Endothelial cell of umbilical vein (primary cell): ENCODE measurements at regions not wholly inside any gene's neighbourhood (a gene's known extent, or its start where the extent isn't known, plus 50 kb on each side); places are given as distances from the start of the nearest gene placed in this dataset.

Experiments
- BruUV-seq: library from RNA; stranded (reverse); fragments of 400-500 nt; replicated peaks from 2 replicates; lab custom pipeline; 2021; lab: Mats Ljungman, UMichigan
- CTCF ChIA-PET: fragments of 300-600, 350-600 bp; sonication (Branson Sonifier 250); formaldehyde crosslinking; loops from one replicate; lab custom pipeline; 2021; ENCODE audit warnings: antibody characterized with exemption, inconsistent platforms; lab: Charles Lee
- POLR2A ChIA-PET: fragments of 300-600, 350-600 bp; sonication (Branson Sonifier 250); formaldehyde crosslinking; loops from one replicate; lab custom pipeline; 2021; ENCODE audit warnings: antibody characterized with exemption, inconsistent platforms; lab: Charles Lee
- DNase-seq: peaks from one replicate; pipeline ENCODE4 v3.0.0-alpha.2; 2011; ENCODE audit warnings: low read depth, low spot score
- FAIRE-seq: peaks from 2 replicates; lab custom pipeline; 2011; peaks lifted over from hg19 to GRCh38; lab: Jason Lieb, UNC
- H2AFZ ChIP-seq: 2 replicates; pipeline ENCODE4 v1.6.0; 2012; ENCODE audit warnings: low read depth, low read length, control low read depth, inconsistent platforms
- H3K27ac ChIP-seq: 2 replicates; pipeline ENCODE4 v1.5.1; 2011; ENCODE audit warnings: low read depth, mild to moderate bottlenecking, control low read depth, low read length, moderate library complexity; ENCODE audit not compliant: insufficient read depth
- H3K27me3 ChIP-seq, 2 experiments: 2 replicates each; pipeline versions ENCODE4 v1.6.0 to v1.6.1; 2011; ENCODE audit warnings: low read length in 2 of 2, mixed read lengths in 1 of 2; ENCODE audit not compliant: control insufficient read depth in 2 of 2, insufficient read depth in 2 of 2
- H3K36me3 ChIP-seq, 2 experiments: 2 replicates in 1 of 2; 3 replicates in 1 of 2; pipeline ENCODE4 v1.5.1; 2011; ENCODE audit warnings: low read length in 2 of 2, mild to moderate bottlenecking in 1 of 2, moderate library complexity in 1 of 2; ENCODE audit not compliant: control insufficient read depth in 2 of 2, insufficient read depth in 2 of 2; ENCODE audit errors: extremely low read depth in 1 of 2
- H3K4me1 ChIP-seq: 3 replicates; pipeline ENCODE4 v1.5.1; 2011; ENCODE audit warnings: mild to moderate bottlenecking, low read length; ENCODE audit not compliant: control insufficient read depth, insufficient read depth; ENCODE audit errors: extremely low read depth
- H3K4me2 ChIP-seq: 2 replicates; pipeline ENCODE4 v1.6.1; 2011; ENCODE audit warnings: low read length, control low read depth, mixed read lengths; ENCODE audit not compliant: insufficient read depth
- H3K4me3 ChIP-seq, 3 experiments: fragments of 200-600 bp in 1 of 3; sonication (generic), shearing (Covaris generic) in 1 of 3; replicated peaks in 1 of 3; 2 replicates each; pipeline ENCODE4 v1.5.1; 2011 to 2016; ENCODE audit warnings: control low read depth in 3 of 3, low read length in 3 of 3, mild to moderate bottlenecking in 2 of 3, inconsistent platforms in 1 of 3, low read depth in 1 of 3, moderate library complexity in 1 of 3; ENCODE audit not compliant: insufficient read depth in 1 of 3
- H3K79me2 ChIP-seq: 2 replicates; pipeline ENCODE4 v1.6.0; 2012; ENCODE audit warnings: low read length, inconsistent platforms; ENCODE audit not compliant: control insufficient read depth, insufficient read depth
- H3K9ac ChIP-seq: replicated peaks from 2 replicates; pipeline ENCODE3; 2011; ENCODE audit warnings: low read length, control low read depth; ENCODE audit not compliant: insufficient read depth; ENCODE audit errors: extremely low read depth
- H3K9me1 ChIP-seq: replicated peaks from 3 replicates; pipeline ENCODE4 v1.6.0; 2011; ENCODE audit warnings: mild to moderate bottlenecking, low read length; ENCODE audit not compliant: control insufficient read depth, insufficient read depth; ENCODE audit errors: extremely low read depth
- H3K9me3 ChIP-seq: replicated peaks from 2 replicates; pipeline ENCODE4 v1.5.1; 2012; ENCODE audit warnings: low read length, inconsistent platforms; ENCODE audit not compliant: control insufficient read depth, insufficient read depth
- H4K20me1 ChIP-seq: replicated peaks from 2 replicates; pipeline ENCODE3; 2011; ENCODE audit warnings: mild to moderate bottlenecking, low read length; ENCODE audit not compliant: control insufficient read depth, insufficient read depth; ENCODE audit errors: extremely low read depth
- EZH2 ChIP-seq: IDR thresholded peaks from 2 replicates; pipeline ENCODE4 v1.6.1; 2012; ENCODE audit warnings: borderline replicate concordance, low read depth, mild to moderate bottlenecking, moderate library complexity, low read length, inconsistent platforms; ENCODE audit not compliant: severe bottlenecking
- FOS ChIP-seq: IDR thresholded peaks from 2 replicates; pipeline ENCODE4 v1.6.1; 2011; ENCODE audit warnings: mild to moderate bottlenecking, low read length, moderate library complexity, borderline replicate concordance; ENCODE audit not compliant: insufficient read depth
- GATA2 ChIP-seq: IDR thresholded peaks from 2 replicates; pipeline ENCODE4 v1.7.0; 2011; ENCODE audit warnings: low read depth, mild to moderate bottlenecking, moderate library complexity, mixed read lengths, low read length; ENCODE audit not compliant: insufficient read length, insufficient read depth
- JUN ChIP-seq: IDR thresholded peaks from 2 replicates; pipeline ENCODE4 v1.6.1; 2011; ENCODE audit warnings: borderline replicate concordance, low read depth; ENCODE audit not compliant: insufficient read length, insufficient read depth
- MAX ChIP-seq: IDR thresholded peaks from 2 replicates; pipeline ENCODE4 v1.6.1; 2011; ENCODE audit not compliant: insufficient read depth, insufficient read length
- MYC ChIP-seq: IDR thresholded peaks from one replicate; pipeline ENCODE4 v1.6.1; 2011; ENCODE audit warnings: mild to moderate bottlenecking, low read depth, low read length
- POLR2A ChIP-seq: IDR thresholded peaks from 2 replicates; pipeline ENCODE4 v1.6.1; 2012; ENCODE audit warnings: low read depth, mild to moderate bottlenecking, control low read depth, low read length
- POLR2AphosphoS5 ChIP-seq: IDR thresholded peaks from 2 replicates; pipeline ENCODE4 v1.6.1; 2012; ENCODE audit warnings: low read depth, mild to moderate bottlenecking, control low read depth, low read length, moderate library complexity; ENCODE audit not compliant: insufficient read depth
- dilution Hi-C: fragments of 300-500 bp; cut with MboI; formaldehyde crosslinking; loops from one replicate; pipeline ENCODE4 v1.15.0; 2019; ENCODE audit warnings: low sequenced_read_pairs; ENCODE audit not compliant: extremely low pct_ligation_motif_present
- intact Hi-C: fragments of 100-400 bp; cut with micrococcal nuclease; formaldehyde crosslinking; loops from one replicate; pipeline ENCODE4 v1.10.0; 2022
- TF ChIP-seq, protein P1 (sequence below), 2 donors: IDR thresholded peaks; 1 replicate in 1 of 2; 2 replicates in 1 of 2; pipeline ENCODE4 v1.5.1; 2011; ENCODE audit warnings: low read length in 2 of 2, mild to moderate bottlenecking in 2 of 2, moderate library complexity in 2 of 2, control low read depth in 1 of 2, inconsistent platforms in 1 of 2, low read depth in 1 of 2; ENCODE audit not compliant: insufficient read depth in 1 of 2; ENCODE audit errors: extremely low read depth in 1 of 2

DNA sequence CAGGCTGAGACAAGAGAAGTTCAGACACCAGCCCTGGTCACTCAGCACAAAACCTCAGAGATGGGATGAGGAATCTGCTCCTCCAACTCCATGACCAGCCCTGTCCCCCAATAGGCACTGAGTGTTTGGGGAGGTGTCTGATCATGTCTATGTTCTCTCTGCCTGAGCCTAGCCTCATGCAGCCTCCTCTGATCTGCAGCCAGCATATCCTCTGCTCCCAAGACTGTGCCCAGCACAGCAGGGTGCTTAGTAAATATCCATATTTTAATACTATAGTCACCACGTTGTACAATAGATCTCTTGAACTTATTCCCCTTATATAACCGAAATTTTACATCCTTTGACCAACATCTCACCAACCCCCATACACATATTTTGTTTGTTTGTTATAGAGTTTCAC is 202.9 kb downstream of the MATN1 start:
- dilution Hi-C loops, result no loop called here
- Histone ChIP-seq H2AFZ (no peak overlapping the region), H3K4me2 (no peak overlapping the region), H3K36me3 (no peaks in the 10 kb centered on the region), H3K27me3 (no peaks in the 10 kb centered on the region), H3K4me1 (no peaks in the 10 kb centered on the region), H3K4me3 (no peak overlapping the region), H4K20me1 (no peaks in the 10 kb centered on the region), H3K27ac (no peak overlapping the region), H3K79me2 (no peaks in the 10 kb centered on the region), H3K9ac (no peak overlapping the region), H3K9me3 (no peaks in the 10 kb centered on the region), H3K9me1 (no peaks in the 10 kb centered on the region)
- ChIA-PET CTCF (no interaction called here), POLR2A (no interaction called here)
- FAIRE-seq, result no peak
- no peak for DNase-seq
- intact Hi-C loops, result no loop called here
- BruUV-seq, result no TSS peak
- TF ChIP-seq, protein P1, sequence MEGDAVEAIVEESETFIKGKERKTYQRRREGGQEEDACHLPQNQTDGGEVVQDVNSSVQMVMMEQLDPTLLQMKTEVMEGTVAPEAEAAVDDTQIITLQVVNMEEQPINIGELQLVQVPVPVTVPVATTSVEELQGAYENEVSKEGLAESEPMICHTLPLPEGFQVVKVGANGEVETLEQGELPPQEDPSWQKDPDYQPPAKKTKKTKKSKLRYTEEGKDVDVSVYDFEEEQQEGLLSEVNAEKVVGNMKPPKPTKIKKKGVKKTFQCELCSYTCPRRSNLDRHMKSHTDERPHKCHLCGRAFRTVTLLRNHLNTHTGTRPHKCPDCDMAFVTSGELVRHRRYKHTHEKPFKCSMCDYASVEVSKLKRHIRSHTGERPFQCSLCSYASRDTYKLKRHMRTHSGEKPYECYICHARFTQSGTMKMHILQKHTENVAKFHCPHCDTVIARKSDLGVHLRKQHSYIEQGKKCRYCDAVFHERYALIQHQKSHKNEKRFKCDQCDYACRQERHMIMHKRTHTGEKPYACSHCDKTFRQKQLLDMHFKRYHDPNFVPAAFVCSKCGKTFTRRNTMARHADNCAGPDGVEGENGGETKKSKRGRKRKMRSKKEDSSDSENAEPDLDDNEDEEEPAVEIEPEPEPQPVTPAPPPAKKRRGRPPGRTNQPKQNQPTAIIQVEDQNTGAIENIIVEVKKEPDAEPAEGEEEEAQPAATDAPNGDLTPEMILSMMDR (IDR thresholded peaks at IDR 0.05; ENCODE audit: extremely low read depth in 1 of 2, insufficient read depth in 1 of 2, low read depth in 1 of 2, low read length in 2 of 2), result no peak
- TF ChIP-seq POLR2A (no peak), MAX (no peak), JUN (no peak), GATA2 (no peak), POLR2AphosphoS5 (no peak), EZH2 (no peak), MYC (no peak), FOS (no peak)
